ENCODE measurements at regions not wholly inside any gene's neighbourhood (a gene's known extent, or its start where the extent isn't known, plus 50 kb on each side); places are given as distances from the start of the nearest gene placed in this dataset.

DNA sequence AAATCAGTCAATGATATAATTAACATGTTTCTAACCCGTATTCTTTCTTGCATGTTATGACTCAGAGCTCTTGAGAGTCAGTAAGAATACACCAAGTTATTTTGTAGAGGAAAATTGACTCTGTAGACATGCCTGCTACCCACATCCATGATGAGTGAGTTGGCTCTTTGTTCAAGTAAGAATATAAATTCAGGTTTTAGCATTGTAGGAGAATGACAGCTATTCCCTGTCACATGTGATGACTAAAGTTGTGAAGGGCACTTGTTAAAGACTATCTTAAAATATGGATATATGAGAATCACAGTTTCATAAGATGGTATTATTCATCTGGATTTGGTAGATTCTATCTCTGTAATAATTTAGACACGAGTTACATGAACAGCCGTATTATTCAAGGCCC, 209.1 kb downstream of the CCDC59 start:
- TF ChIP-seq, protein P1, sequence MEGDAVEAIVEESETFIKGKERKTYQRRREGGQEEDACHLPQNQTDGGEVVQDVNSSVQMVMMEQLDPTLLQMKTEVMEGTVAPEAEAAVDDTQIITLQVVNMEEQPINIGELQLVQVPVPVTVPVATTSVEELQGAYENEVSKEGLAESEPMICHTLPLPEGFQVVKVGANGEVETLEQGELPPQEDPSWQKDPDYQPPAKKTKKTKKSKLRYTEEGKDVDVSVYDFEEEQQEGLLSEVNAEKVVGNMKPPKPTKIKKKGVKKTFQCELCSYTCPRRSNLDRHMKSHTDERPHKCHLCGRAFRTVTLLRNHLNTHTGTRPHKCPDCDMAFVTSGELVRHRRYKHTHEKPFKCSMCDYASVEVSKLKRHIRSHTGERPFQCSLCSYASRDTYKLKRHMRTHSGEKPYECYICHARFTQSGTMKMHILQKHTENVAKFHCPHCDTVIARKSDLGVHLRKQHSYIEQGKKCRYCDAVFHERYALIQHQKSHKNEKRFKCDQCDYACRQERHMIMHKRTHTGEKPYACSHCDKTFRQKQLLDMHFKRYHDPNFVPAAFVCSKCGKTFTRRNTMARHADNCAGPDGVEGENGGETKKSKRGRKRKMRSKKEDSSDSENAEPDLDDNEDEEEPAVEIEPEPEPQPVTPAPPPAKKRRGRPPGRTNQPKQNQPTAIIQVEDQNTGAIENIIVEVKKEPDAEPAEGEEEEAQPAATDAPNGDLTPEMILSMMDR (IDR thresholded peaks at IDR 0.05) = no peak
- TF ChIP-seq POLR2A (IDR thresholded peaks at IDR 0.05) = no peak

Data from adrenal gland (tissue), 5 donors.